GM21390 (cell line): ENCODE measurements at regions not wholly inside any gene's neighbourhood (a gene's known extent, or its start where the extent isn't known, plus 50 kb on each side); places are given as distances from the start of the nearest gene placed in this dataset.
"Not testable (repeated sequence)": the region's sequence is repeated elsewhere in the genome, so short reads cannot be mapped to it uniquely, and the experiment has no call there.

Experiments used
- ATAC-seq: cut with Tn5 transposase; IDR thresholded peaks from one replicate; pipeline ENCODE4 v1.9.1; 2021; ENCODE audit not compliant: unreplicated experiment

DNA sequence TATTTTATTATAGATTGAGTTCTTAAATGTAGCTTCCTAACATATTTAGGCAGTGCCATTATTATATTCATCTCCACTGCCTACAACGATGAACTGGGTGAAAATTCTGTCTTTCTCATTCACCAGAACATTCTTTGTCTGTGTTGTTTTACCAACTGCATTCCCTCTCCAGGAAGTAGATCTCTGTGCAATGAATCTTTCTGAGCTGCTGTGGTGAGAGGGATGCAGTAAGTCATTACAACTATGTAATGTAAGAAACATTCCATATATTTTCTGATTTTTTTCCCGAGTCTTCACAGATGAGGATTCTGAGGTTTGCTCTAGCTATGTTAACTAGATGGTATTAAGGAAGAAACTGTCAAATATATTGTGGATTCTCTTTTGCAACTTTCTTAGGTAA, 811.9 kb upstream of the PCDH7 start:
- ATAC-seq = no peak

GRCh38 chr4:29927895-29928294, 792.3 kb upstream of the PCDH7 start:
- no peak for ATAC-seq

GRCh38 chr4:29948451-29948850, 771.7 kb upstream of the PCDH7 start:
- no peak for ATAC-seq

- no peak for ATAC-seq
Measured at GRCh38 chr4:29948858-29949257, 771.3 kb upstream of the PCDH7 start.

- ATAC-seq = no peak
Measured at GRCh38 chr4:29966386-29966785, 753.8 kb upstream of the PCDH7 start.

- no peak for ATAC-seq
Measured at GRCh38 chr4:29970626-29971025, 749.5 kb upstream of the PCDH7 start.

DNA sequence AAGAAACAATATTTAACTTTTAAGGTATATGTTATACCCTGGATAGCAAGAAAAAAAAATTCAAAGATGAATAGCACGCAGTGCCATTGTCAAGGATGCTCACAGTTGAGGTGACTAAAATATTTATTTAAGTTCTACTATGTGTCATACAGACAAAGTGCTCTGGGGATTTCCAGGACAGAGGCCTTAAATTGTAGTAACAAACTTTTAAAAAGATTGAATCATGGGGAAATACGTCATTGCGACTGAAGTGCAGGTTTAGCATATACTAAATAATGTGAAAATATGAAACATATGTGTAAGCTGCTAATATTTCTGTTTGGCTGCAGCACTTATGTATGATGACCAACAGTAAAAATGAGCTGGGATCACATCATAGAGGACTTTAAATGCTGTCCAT, 748.0 kb upstream of the PCDH7 start:
- no peak for ATAC-seq

DNA sequence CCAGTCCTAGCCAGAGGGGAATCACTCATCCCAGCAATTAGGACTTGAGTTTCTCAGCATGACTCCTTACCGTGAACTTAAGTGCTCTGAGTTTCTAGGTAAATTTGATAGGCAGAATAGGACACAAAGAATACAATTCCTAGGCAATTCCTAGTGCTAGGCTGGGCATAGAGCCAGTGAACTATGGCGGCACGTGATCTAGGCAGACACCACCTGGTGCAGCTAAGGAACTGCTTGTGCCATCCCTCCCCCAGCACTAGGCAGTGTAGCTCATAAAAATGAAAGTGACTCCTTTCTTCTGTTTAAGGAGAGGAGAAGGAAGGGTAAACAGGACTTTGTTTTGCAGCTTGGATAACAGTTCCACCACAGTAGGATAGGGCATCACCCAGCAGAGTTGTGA, 736.3 kb upstream of the PCDH7 start:
- no peak for ATAC-seq

DNA sequence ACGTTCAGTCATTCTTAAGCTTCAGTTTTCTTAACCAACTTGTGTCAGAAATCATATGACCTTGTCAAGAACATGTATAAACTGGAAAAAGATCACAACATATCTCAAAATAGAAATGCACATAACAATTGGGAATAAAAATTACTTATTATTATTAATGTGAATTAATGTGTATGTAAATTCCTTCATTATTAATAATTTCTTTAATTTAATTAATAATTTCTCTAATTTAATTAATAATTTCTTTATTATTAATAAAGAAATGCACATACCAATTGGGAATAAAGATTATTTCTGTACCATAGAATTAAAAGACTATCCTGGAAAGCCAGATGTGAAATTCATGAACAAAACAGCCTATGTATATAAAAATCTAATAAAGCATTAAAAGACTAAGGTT, 718.5 kb upstream of the PCDH7 start:
- ATAC-seq = no peak

- no peak for ATAC-seq
Measured at GRCh38 chr4:30002341-30002740, 717.8 kb upstream of the PCDH7 start.

DNA sequence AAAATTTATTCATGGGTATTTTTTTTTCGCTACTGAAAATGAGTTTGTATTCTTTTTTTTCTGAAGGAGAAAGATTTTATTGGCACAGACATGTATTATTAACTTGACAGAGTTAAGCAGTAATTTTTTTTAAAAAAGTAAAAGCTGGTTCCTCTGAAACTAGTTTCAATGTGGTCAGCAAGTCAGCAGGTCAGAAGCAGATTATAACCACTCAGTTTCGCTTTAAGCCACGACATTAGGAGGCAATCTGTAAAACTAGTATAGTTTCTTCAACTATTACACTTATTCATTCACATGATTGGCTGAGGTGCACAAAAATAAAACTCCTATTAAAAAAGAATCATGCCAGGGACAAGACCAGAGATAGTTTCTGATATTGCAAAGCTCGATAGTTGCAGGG, 714.2 kb upstream of the PCDH7 start:
- no peak for ATAC-seq

DNA sequence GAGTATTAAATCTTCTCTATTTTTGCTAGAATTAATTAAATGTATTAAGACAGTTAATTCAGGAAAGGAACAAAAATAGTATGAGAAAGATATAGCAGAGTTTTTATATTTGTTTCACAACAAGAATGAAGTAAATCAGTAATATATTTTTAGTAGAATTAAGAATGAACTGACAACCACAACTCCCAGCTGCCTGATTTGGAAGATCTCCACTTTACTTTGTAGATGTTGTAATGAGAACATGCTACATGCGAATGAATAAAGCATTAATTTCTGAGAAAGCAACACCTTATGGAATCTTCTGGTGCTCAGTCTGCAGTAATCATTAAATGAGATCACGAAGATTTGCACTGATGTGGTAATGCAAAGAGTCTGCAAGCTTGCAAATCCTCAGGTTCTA, 695.6 kb upstream of the PCDH7 start:
- ATAC-seq = no peak

DNA sequence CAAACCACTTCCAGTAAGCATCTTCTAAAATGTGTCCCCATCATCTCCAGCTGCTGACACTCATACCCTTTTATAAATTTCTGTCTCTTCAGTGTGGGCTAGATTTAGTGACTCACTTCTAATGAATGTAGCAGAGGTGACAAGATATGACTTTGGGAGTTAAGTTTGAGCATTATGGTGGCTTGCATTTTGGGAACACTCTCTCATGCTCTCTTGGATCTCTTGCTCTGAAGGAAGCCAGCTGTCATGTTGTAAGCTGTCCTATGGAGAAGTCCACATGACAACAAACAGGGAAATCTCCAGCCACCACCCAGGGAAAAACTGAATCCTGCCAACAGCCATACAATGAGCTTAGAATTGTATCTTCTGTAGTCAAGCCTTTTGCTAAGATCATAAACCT, 691.3 kb upstream of the PCDH7 start:
- no peak for ATAC-seq

DNA sequence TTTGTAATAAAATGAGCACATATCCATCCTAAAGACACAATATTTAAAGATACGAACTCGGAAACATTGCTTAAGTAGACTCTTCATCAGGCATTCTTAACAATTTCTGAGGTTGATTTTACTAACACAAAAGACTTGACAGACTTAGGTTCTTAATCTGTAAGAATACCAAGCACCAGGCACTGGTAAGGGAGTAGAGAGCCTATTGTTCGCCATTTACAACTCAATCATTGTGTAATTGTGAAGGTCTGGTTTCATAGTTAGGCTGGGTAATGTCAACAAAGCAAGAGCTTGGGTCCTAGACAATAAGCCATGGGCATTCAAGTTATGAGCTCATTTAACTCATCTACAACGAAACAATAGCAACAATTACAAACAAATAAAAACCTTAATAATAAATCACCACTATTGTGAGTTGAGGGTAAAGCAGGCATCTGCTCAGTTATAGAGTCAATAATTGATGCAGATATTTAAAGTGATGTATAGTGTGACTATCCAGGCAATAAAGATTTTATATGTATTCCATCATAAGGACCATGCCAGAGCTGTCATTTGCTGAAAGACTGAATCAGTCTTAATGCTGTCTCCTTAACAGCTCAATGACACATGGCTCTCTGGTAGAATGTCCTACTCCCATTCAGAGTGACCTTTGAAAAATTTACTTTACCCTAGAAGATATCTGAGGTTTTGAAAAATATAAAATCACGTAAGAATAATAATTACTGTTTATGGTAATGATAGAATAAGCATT, 664.0 kb upstream of the PCDH7 start:
- no peak for ATAC-seq

- ATAC-seq = no peak
Measured at GRCh38 chr4:30068234-30068633, 651.9 kb upstream of the PCDH7 start.

GRCh38 chr4:30073011-30073710, 647.0 kb upstream of the PCDH7 start:
- no peak for ATAC-seq

- ATAC-seq = not testable (repeated sequence)
Measured at GRCh38 chr4:30092420-30093128, 627.6 kb upstream of the PCDH7 start.

GRCh38 chr4:30094887-30095286, 625.3 kb upstream of the PCDH7 start:
- no peak for ATAC-seq

- ATAC-seq = no peak
Measured at GRCh38 chr4:30103455-30103854, 616.7 kb upstream of the PCDH7 start.

GRCh38 chr4:30116401-30116800, 603.8 kb upstream of the PCDH7 start:
- ATAC-seq = no peak

GRCh38 chr4:30117433-30117832, 602.7 kb upstream of the PCDH7 start:
- ATAC-seq = no peak

GRCh38 chr4:30122711-30123110, 597.5 kb upstream of the PCDH7 start:
- ATAC-seq = no peak
